HEK293 (cell line): ENCODE measurements at regions not wholly inside any gene's neighbourhood (a gene's known extent, or its start where the extent isn't known, plus 50 kb on each side); places are given as distances from the start of the nearest gene placed in this dataset.
A peak's percentile ranks its signal among the peaks of the same experiment; 100 is the strongest.

ENCODE experiments used
- HOXA7 ChIP-seq: sonication (generic); formaldehyde crosslinking; IDR thresholded peaks from 2 replicates; pipeline ENCODE4 v1.8.1; 2022; ENCODE audit warnings: missing genetic modification reagents, borderline replicate concordance
- SETDB1 ChIP-seq: IDR thresholded peaks from one replicate; pipeline ENCODE4 v1.6.1; 2017; ENCODE audit warnings: mild to moderate bottlenecking, low read length, moderate library complexity, mixed read lengths; ENCODE audit not compliant: insufficient read length
- ZEB2 ChIP-seq: fragments of 450-650 bp; formaldehyde crosslinking; IDR thresholded peaks from 2 replicates; pipeline ENCODE4 v1.5.1; 2016; ENCODE audit warnings: missing biosample characterization, missing genetic modification characterization
- ZFP41 ChIP-seq: fragments of 450-650 bp; formaldehyde crosslinking; IDR thresholded peaks from 2 replicates; pipeline ENCODE4 v1.5.1; 2016; ENCODE audit warnings: missing biosample characterization, missing genetic modification characterization, borderline replicate concordance
- ZNF146 ChIP-seq: fragments of 450-650 bp; formaldehyde crosslinking; IDR thresholded peaks from 2 replicates; pipeline ENCODE4 v1.5.1; 2016; ENCODE audit warnings: missing biosample characterization, missing genetic modification characterization
- ZNF248 ChIP-seq: fragments of 450-650 bp; formaldehyde crosslinking; IDR thresholded peaks from 2 replicates; pipeline ENCODE4 v1.5.1; 2017; ENCODE audit warnings: missing biosample characterization, missing genetic modification characterization
- ZNF302 ChIP-seq: fragments of 450-650 bp; formaldehyde crosslinking; IDR thresholded peaks from 2 replicates; pipeline ENCODE4 v1.5.1; 2016; ENCODE audit warnings: missing biosample characterization, missing genetic modification characterization, low read depth
- ZNF354C ChIP-seq: fragments of 450-650 bp; formaldehyde crosslinking; IDR thresholded peaks from 2 replicates; pipeline ENCODE4 v1.5.1; 2016; ENCODE audit warnings: missing biosample characterization, missing genetic modification characterization, low read depth, borderline replicate concordance
- ZNF391 ChIP-seq: fragments of 450-650 bp; formaldehyde crosslinking; IDR thresholded peaks from 2 replicates; pipeline ENCODE4 v1.5.1; 2016; ENCODE audit warnings: low read depth, missing biosample characterization, missing genetic modification characterization, borderline replicate concordance
- ZNF544 ChIP-seq: fragments of 450-650 bp; formaldehyde crosslinking; IDR thresholded peaks from 2 replicates; pipeline ENCODE4 v1.5.0; 2017; ENCODE audit warnings: missing biosample characterization, missing genetic modification characterization
- ZNF596 ChIP-seq: fragments of 450-650 bp; IDR thresholded peaks from 2 replicates; pipeline ENCODE4 v1.5.0; 2018; ENCODE audit warnings: missing biosample characterization, mild to moderate bottlenecking, missing genetic modification characterization, moderate library complexity
- ZNF76 ChIP-seq: fragments of 450-650 bp; formaldehyde crosslinking; IDR thresholded peaks from 2 replicates; pipeline ENCODE4; 2016; ENCODE audit warnings: low read depth, missing biosample characterization, missing genetic modification characterization, borderline replicate concordance
- ZXDB ChIP-seq: fragments of 450-650 bp; formaldehyde crosslinking; IDR thresholded peaks from 2 replicates; pipeline ENCODE4 v1.5.1; 2016; ENCODE audit warnings: missing biosample characterization, missing genetic modification characterization
- TF ChIP-seq, protein P1 (sequence below): fragments of 450-650 bp; formaldehyde crosslinking; IDR thresholded peaks from 2 replicates; pipeline ENCODE4 v1.5.1; 2016; ENCODE audit warnings: missing biosample characterization, missing genetic modification characterization, low read depth
- TF ChIP-seq, protein P2 (sequence below): fragments of 450-650 bp; formaldehyde crosslinking; IDR thresholded peaks from 2 replicates; pipeline ENCODE4 v1.5.1; 2016; ENCODE audit warnings: missing biosample characterization, missing genetic modification characterization
- TF ChIP-seq, protein P3 (sequence below): fragments of 450-650 bp; formaldehyde crosslinking; conservative IDR thresholded peaks from 2 replicates; pipeline ENCODE4 v1.5.1; 2016; ENCODE audit warnings: low read depth, missing biosample characterization, missing genetic modification characterization
- TF ChIP-seq, protein P4 (sequence below): fragments of 450-650 bp; formaldehyde crosslinking; IDR thresholded peaks from 2 replicates; pipeline ENCODE4 v1.5.1; 2016; ENCODE audit warnings: missing biosample characterization, missing genetic modification characterization

DNA sequence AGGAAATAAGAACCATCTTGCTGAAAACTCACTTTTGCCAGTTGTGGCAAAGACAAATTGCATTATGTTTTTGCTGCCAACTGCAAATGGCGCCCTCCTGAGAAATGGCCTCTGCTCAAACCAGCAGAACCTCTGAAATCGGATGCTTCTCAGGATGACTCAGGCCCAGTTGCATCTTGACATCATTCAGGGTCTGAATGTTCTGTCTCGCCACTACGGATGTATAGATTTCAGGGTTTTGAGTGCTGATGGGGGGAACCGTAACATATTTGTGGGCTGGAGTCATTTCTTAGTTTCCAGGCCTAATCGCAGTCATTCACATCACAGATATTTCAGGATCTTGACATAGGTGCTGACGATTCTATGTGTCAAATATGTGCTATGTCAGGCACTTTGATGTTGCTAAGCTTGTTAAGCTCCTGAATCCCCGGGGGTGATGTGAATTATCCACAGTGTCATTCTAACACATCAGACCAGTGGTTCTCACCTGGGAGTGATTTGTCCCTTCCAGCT is 207.1 kb downstream of the NFATC2 start (continued):
- TF ChIP-seq ZXDB (tag by site-specific recombination) (no peak), ZFP41 (tag by site-specific recombination) (no peak), HOXA7 (CRISPR knock-in tag) (no peak), ZNF596 (tag by site-specific recombination) (no peak), ZNF248 (no peak), ZNF146 (tag by site-specific recombination) (no peak), SETDB1 (no peak), ZNF544 (no peak), ZNF302 (no peak), ZEB2 (tag by site-specific recombination) (0 out of 2 replicates have a peak, but pooled peaks have one; percentile 64), ZNF391 (tag by site-specific recombination) (no peak), ZNF76 (tag by site-specific recombination) (no peak), ZNF354C (no peak)
- TF ChIP-seq, protein P1, sequence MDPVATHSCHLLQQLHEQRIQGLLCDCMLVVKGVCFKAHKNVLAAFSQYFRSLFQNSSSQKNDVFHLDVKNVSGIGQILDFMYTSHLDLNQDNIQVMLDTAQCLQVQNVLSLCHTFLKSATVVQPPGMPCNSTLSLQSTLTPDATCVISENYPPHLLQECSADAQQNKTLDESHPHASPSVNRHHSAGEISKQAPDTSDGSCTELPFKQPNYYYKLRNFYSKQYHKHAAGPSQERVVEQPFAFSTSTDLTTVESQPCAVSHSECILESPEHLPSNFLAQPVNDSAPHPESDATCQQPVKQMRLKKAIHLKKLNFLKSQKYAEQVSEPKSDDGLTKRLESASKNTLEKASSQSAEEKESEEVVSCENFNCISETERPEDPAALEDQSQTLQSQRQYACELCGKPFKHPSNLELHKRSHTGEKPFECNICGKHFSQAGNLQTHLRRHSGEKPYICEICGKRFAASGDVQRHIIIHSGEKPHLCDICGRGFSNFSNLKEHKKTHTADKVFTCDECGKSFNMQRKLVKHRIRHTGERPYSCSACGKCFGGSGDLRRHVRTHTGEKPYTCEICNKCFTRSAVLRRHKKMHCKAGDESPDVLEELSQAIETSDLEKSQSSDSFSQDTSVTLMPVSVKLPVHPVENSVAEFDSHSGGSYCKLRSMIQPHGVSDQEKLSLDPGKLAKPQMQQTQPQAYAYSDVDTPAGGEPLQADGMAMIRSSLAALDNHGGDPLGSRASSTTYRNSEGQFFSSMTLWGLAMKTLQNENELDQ: no peak
- TF ChIP-seq, protein P2, sequence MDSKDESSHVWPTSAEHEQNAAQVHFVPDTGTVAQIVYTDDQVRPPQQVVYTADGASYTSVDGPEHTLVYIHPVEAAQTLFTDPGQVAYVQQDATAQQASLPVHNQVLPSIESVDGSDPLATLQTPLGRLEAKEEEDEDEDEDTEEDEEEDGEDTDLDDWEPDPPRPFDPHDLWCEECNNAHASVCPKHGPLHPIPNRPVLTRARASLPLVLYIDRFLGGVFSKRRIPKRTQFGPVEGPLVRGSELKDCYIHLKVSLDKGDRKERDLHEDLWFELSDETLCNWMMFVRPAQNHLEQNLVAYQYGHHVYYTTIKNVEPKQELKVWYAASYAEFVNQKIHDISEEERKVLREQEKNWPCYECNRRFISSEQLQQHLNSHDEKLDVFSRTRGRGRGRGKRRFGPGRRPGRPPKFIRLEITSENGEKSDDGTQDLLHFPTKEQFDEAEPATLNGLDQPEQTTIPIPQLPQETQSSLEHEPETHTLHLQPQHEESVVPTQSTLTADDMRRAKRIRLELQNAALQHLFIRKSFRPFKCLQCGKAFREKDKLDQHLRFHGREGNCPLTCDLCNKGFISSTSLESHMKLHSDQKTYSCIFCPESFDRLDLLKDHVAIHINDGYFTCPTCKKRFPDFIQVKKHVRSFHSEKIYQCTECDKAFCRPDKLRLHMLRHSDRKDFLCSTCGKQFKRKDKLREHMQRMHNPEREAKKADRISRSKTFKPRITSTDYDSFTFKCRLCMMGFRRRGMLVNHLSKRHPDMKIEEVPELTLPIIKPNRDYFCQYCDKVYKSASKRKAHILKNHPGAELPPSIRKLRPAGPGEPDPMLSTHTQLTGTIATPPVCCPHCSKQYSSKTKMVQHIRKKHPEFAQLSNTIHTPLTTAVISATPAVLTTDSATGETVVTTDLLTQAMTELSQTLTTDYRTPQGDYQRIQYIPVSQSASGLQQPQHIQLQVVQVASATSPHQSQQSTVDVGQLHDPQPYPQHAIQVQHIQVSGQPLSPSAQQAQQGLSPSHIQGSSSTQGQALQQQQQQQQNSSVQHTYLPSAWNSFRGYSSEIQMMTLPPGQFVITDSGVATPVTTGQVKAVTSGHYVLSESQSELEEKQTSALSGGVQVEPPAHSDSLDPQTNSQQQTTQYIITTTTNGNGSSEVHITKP: no peak; the same call in 1 of the 2 replicates
- TF ChIP-seq, protein P3, sequence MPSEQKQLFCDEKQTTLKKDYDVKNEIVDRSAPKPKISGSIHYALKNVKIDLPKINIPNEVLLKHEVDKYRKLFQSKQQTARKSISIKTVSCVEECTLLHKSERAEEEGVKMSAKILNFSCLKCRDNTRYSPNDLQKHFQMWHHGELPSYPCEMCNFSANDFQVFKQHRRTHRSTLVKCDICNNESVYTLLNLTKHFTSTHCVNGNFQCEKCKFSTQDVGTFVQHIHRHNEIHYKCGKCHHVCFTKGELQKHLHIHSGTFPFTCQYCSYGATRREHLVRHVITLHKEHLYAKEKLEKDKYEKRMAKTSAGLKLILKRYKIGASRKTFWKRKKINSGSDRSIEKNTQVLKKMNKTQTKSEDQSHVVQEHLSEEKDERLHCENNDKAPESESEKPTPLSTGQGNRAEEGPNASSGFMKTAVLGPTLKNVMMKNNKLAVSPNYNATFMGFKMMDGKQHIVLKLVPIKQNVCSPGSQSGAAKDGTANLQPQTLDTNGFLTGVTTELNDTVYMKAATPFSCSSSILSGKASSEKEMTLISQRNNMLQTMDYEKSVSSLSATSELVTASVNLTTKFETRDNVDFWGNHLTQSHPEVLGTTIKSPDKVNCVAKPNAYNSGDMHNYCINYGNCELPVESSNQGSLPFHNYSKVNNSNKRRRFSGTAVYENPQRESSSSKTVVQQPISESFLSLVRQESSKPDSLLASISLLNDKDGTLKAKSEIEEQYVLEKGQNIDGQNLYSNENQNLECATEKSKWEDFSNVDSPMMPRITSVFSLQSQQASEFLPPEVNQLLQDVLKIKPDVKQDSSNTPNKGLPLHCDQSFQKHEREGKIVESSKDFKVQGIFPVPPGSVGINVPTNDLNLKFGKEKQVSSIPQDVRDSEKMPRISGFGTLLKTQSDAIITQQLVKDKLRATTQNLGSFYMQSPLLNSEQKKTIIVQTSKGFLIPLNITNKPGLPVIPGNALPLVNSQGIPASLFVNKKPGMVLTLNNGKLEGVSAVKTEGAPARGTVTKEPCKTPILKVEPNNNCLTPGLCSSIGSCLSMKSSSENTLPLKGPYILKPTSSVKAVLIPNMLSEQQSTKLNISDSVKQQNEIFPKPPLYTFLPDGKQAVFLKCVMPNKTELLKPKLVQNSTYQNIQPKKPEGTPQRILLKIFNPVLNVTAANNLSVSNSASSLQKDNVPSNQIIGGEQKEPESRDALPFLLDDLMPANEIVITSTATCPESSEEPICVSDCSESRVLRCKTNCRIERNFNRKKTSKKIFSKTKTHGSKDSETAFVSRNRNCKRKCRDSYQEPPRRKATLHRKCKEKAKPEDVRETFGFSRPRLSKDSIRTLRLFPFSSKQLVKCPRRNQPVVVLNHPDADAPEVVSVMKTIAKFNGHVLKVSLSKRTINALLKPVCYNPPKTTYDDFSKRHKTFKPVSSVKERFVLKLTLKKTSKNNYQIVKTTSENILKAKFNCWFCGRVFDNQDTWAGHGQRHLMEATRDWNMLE (tag by site-specific recombination): no peak
- TF ChIP-seq, protein P4, sequence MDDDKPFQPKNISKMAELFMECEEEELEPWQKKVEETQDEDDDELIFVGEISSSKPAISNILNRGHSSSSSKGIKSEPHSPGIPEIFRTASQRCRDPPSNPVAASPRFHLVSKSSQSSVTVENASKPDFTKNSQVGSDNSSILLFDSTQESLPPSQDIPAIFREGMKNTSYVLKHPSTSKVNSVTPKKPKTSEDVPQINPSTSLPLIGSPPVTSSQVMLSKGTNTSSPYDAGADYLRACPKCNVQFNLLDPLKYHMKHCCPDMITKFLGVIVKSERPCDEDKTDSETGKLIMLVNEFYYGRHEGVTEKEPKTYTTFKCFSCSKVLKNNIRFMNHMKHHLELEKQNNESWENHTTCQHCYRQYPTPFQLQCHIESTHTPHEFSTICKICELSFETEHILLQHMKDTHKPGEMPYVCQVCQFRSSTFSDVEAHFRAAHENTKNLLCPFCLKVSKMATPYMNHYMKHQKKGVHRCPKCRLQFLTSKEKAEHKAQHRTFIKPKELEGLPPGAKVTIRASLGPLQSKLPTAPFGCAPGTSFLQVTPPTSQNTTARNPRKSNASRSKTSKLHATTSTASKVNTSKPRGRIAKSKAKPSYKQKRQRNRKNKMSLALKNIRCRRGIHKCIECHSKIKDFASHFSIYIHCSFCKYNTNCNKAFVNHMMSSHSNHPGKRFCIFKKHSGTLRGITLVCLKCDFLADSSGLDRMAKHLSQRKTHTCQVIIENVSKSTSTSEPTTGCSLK (tag by site-specific recombination): no peak
